Thymus (tissue), 11 donors: ENCODE measurements at regions not wholly inside any gene's neighbourhood (a gene's known extent, or its start where the extent isn't known, plus 50 kb on each side); places are given as distances from the start of the nearest gene placed in this dataset.
"Not testable (repeated sequence)": the region's sequence is repeated elsewhere in the genome, so short reads cannot be mapped to it uniquely, and the experiment has no call there.

Source experiments
- DNase-seq, 9 donors: peaks; one replicate each; pipeline ENCODE4 v3.0.0-alpha.2; 2013; ENCODE audit warnings: low spot score in 9 of 9, low read depth in 6 of 9, missing footprints in 1 of 9
- H3K27ac ChIP-seq, 2 donors: one replicate each; pipeline ENCODE4 v1.5.1; 2013; ENCODE audit warnings: control low read depth in 1 of 2, low read depth in 1 of 2, low read length in 1 of 2, mild to moderate bottlenecking in 1 of 2, moderate library complexity in 1 of 2
- H3K27me3 ChIP-seq, 2 donors: one replicate each; pipeline ENCODE4 v1.5.1; 2013; ENCODE audit warnings: low read length in 1 of 2; ENCODE audit not compliant: control insufficient read depth in 2 of 2, insufficient read depth in 1 of 2
- H3K36me3 ChIP-seq, 2 donors: one replicate each; pipeline ENCODE4 v1.5.1; 2013; ENCODE audit warnings: low read length in 1 of 2, mild to moderate bottlenecking in 1 of 2, moderate library complexity in 1 of 2; ENCODE audit not compliant: control insufficient read depth in 2 of 2, insufficient read depth in 2 of 2
- H3K4me1 ChIP-seq, 2 donors: one replicate each; pipeline ENCODE4 v1.5.1; 2013; ENCODE audit warnings: low read length in 2 of 2; ENCODE audit not compliant: control insufficient read depth in 2 of 2, insufficient read depth in 2 of 2
- H3K4me3 ChIP-seq, 2 donors: one replicate each; pipeline ENCODE4 v1.5.1; 2013; ENCODE audit warnings: low read length in 2 of 2, control low read depth in 1 of 2, mild to moderate bottlenecking in 1 of 2
- H3K9me3 ChIP-seq, 2 donors: one replicate each; pipeline ENCODE4 v1.5.1; 2013; ENCODE audit warnings: low read length in 1 of 2, mild to moderate bottlenecking in 1 of 2; ENCODE audit not compliant: control insufficient read depth in 2 of 2, insufficient read depth in 1 of 2
- WGBS: extraction: QIAGEN DNeasy Blood & Tissue Kit; methylation state at CpG from one replicate; pipeline ENCODE4 v1.1.7; 2013; 5-methylcytosine and 5-hydroxymethylcytosine counted together
- donor health status: healthy.

DNA sequence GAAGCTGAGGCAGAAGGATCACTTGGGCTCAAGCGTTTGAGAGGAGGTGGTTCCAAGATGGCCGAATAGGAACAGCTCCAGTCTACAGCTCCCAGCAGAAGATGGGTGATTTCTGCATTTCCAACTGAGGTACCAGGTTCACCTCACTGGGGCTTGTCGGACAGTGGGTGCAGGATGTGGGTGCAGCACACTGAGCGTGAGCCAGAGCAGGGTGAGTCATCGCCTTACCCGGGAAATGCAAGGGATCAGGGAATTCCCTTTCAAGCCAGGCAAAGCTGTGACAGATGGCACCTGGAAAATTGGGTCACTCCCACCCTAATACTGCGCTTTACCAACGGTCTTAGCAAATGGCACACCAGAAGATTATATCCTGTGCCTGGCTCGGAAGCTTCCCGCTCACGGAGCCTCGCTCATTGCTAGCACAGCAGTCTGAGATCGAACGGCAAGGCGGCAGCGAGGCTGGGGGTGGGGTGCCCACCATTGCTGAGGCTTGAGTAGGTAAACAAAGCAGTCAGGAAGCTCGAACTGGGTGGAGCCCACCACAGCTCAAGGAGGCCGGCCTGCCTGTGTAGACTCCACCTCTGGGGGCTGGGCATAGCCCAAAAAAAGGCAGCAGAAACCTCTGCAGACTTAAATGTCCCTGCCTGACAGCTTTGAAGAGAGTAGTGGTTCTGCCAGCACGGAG is 482.6 kb upstream of the DAB2 start:
- not testable (repeated sequence) for H3K27ac ChIP-seq, H3K9me3 ChIP-seq, DNase-seq, H3K27me3 ChIP-seq, H3K4me1 ChIP-seq, H3K4me3 ChIP-seq, H3K36me3 ChIP-seq
- 95% methylated on average over 19 of the region's 19 CpGs for WGBS

DNA sequence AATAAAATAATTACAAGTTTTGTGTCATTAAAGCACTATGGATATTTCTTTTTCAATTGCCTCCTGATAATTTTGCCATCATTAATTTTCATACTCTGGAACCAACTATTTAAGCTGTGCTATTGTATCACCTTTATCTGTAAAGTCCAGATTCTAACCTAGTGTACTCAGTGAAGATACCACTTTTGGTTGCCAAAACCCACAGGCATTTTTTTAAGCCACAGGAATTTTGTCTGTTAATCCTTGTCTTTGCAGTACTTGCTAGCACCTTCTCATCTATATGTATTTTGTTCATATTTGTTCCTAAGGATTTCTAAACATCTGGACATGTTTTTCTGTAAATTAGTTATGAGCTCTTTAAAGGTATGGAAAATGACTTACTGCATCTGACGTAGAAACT is 481.4 kb upstream of the DAB2 start:
- H3K27me3 ChIP-seq: no peaks in the 10 kb centered on the region

DNA sequence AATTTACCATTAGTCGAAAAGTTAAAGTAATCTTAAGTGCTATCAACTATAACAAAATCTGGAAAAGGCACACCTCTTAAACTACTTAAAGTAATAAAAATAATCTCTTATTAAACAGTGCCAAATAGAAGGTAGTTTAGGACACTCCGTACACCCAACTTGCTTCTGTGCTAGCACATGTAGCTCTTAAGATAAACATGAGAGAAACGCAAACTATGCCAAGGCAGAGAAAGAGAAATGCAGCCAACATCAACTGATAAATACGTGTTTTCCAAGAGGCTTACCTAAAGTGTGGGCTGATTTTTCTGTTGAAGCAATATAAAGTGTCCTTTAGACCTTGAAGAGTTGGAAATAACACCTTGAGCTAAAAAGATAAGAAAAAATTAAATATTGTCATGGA is 480.6 kb upstream of the DAB2 start:
- Histone ChIP-seq H3K9me3 (no peaks in the 10 kb centered on the region), H3K36me3 (no peaks in the 10 kb centered on the region), H3K4me3 (no peak overlapping the region), H3K27me3 (no peaks in the 10 kb centered on the region), H3K4me1 (no peaks in the 10 kb centered on the region), H3K27ac (no peak overlapping the region)
- no peak for DNase-seq
- WGBS: 90% methylated on average over 4 of the region's 4 CpGs

More for the DNA sequence above, 481.4 kb upstream of the DAB2 start:
- no peak for DNase-seq
- Histone ChIP-seq H3K36me3 (no peaks in the 10 kb centered on the region), H3K27ac (no peak overlapping the region), H3K4me3 (no peak overlapping the region), H3K9me3 (no peaks in the 10 kb centered on the region), H3K4me1 (no peaks in the 10 kb centered on the region)
- WGBS: 95% methylated on average over 1 of the region's 1 CpG

DNA sequence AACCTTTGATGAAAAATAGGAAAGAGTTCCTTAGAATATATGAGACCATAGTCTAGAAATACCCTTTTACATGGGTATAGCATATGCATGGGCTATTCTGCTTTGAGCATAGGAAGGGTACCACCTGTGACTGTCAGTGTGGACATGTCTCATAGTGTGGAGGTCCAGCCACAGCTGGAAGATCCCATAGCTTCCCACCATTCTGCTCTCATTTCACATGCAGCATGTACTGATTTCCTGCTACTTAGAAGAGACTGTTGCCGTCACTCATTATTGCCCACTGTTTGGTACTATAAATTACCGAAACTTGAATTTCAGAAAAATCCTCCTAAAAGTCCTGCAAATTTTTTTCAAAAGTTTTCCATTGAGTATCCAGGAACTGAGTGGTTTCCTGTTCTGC is 477.8 kb upstream of the DAB2 start:
- H3K9me3 ChIP-seq: no peaks in the 10 kb centered on the region
- no peak for DNase-seq
- no peak overlapping the region for H3K27ac ChIP-seq
- H3K4me3 ChIP-seq: no peak overlapping the region
- H3K36me3 ChIP-seq: no peaks in the 10 kb centered on the region
- 93% methylated on average over 2 of the region's 2 CpGs for WGBS
- no peaks in the 10 kb centered on the region for H3K4me1 ChIP-seq
- no peaks in the 10 kb centered on the region for H3K27me3 ChIP-seq

GRCh38 chr5:39898731-39899130 is 474.0 kb upstream of the DAB2 start:
- 88% methylated on average over 1 of the region's 1 CpG for WGBS

GRCh38 chr5:39896706-39897105 is 471.9 kb upstream of the DAB2 start:
- WGBS: 85% methylated on average over 5 of the region's 5 CpGs

More at GRCh38 chr5:39898731-39899130, 474.0 kb upstream of the DAB2 start:
- no peak overlapping the region for H3K27ac ChIP-seq
- H3K9me3 ChIP-seq: no peaks in the 10 kb centered on the region
- H3K4me1 ChIP-seq: no peaks in the 10 kb centered on the region
- H3K27me3 ChIP-seq: no peaks in the 10 kb centered on the region
- H3K4me3 ChIP-seq: no peak overlapping the region
- H3K36me3 ChIP-seq: no peaks in the 10 kb centered on the region
- no peak for DNase-seq

DNA sequence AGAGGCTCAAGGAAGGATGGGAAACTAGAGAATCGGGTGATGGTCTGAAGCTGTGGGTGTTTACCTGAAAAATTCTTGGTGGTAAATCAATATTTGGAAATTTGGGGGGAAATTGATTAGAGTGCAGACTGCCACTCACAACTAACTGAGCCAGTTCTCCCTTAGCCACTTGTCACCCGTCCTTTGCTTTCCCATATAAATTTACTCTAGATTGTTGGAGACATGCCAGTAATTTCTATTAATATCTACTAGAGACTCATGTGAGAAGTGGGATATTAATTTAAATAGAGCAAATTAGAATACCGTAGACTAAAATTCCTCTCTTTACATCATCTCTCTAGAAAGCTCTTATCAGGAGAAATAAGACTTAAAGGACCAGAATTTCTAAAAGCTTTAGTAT is 471.3 kb upstream of the DAB2 start:
- DNase-seq: no peak
- Histone ChIP-seq H3K4me1 (no peaks in the 10 kb centered on the region), H3K9me3 (no peaks in the 10 kb centered on the region), H3K4me3 (no peak overlapping the region), H3K27ac (no peak overlapping the region), H3K27me3 (no peaks in the 10 kb centered on the region), H3K36me3 (no peaks in the 10 kb centered on the region)
- WGBS: 93% methylated on average over 3 of the region's 3 CpGs

More at GRCh38 chr5:39896706-39897105, 471.9 kb upstream of the DAB2 start:
- H3K27me3 ChIP-seq: no peaks in the 10 kb centered on the region
- no peaks in the 10 kb centered on the region for H3K4me1 ChIP-seq
- H3K4me3 ChIP-seq: no peak overlapping the region
- H3K9me3 ChIP-seq: no peaks in the 10 kb centered on the region
- H3K27ac ChIP-seq: no peak overlapping the region
- H3K36me3 ChIP-seq: no peaks in the 10 kb centered on the region
- no peak for DNase-seq

DNA sequence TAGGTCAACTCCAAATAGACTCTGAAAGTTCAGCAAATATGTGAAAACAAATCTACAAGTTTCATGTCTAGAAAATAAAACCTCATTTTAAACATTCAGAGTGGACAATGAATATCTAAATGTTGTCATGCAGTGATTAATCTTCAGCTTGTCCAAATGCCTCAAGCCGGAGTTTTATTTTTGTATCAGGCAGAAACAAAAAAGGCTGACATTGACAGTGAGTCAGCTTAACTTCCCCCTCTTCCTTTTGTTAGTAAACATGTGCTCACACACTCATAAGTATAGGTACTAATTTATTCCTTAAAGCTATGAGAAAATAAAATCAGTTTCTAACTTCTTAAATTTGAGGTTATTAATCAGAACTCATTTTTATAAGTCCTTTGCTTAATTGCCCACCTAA is 467.9 kb upstream of the DAB2 start:
- no peaks in the 10 kb centered on the region for H3K27me3 ChIP-seq
- no peak for DNase-seq
- no peaks in the 10 kb centered on the region for H3K4me1 ChIP-seq
- no peak overlapping the region for H3K4me3 ChIP-seq
- H3K27ac ChIP-seq: no peak overlapping the region
- no peaks in the 10 kb centered on the region for H3K36me3 ChIP-seq
- WGBS: 75% methylated on average over 1 of the region's 1 CpG
- H3K9me3 ChIP-seq: no peaks in the 10 kb centered on the region

DNA sequence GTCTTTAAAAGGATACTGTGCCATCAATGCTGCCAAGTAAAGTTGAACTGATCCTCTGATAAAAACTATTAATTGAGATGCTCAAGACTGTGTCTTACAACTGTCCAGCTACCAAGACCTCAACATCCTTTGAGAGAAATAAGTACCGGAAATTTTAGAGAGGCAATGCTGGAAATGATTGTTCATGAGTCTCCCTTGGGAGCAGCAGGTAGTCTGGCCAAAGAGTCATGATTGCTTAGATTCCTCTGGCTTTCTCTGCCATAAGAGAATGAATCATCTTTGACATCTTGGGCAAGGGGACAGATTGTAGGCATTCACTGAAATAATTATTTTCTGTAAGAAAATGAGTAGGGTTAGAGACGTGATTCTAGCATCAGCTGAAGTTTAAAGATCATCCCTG is 466.6 kb upstream of the DAB2 start:
- Histone ChIP-seq H3K9me3 (no peaks in the 10 kb centered on the region), H3K36me3 (no peaks in the 10 kb centered on the region), H3K27me3 (no peaks in the 10 kb centered on the region), H3K27ac (no peak overlapping the region), H3K4me1 (no peaks in the 10 kb centered on the region), H3K4me3 (no peak overlapping the region)
- no peak for DNase-seq
- 89% methylated on average over 2 of the region's 2 CpGs for WGBS

DNA sequence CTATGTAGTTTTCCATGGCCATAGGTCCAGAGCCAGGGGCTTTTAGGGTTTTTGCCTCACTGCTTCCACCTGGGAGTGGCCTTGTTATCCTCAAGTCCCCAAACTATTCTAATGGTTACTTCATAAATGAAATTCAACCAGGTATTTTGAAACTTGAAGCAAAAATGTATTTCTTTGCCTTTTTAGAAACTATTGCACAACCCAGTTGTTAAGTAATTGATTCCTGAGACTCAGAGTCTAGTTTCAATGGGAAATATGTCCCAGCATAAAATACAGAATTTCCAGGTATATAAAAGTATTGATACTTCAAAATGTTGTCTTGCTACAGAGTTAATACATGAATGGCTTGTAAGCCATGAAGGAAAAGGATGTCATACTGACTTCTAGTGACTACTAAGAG is 456.2 kb upstream of the DAB2 start:
- Histone ChIP-seq H3K27ac (no peak overlapping the region), H3K4me1 (no peaks in the 10 kb centered on the region), H3K27me3 (no peaks in the 10 kb centered on the region), H3K4me3 (no peak overlapping the region), H3K9me3 (no peaks in the 10 kb centered on the region), H3K36me3 (no peaks in the 10 kb centered on the region)
- DNase-seq: no peak
